Keratinocyte (primary cell): ENCODE measurements at regions not wholly inside any gene's neighbourhood (a gene's known extent, or its start where the extent isn't known, plus 50 kb on each side); places are given as distances from the start of the nearest gene placed in this dataset.

Experiments
- DNase-seq: peaks from one replicate; pipeline ENCODE4 v3.0.0-alpha.2; 2011; ENCODE audit warnings: low read depth, missing footprints, low spot score
- FAIRE-seq: peaks from 2 replicates; lab custom pipeline; 2011; peaks lifted over from hg19 to GRCh38; lab: Jason Lieb, UNC
- H2AFZ ChIP-seq: 2 replicates; pipeline ENCODE4 v1.6.0; 2012; ENCODE audit warnings: low read length, control low read depth, inconsistent platforms; ENCODE audit not compliant: control insufficient read depth
- H3K27ac ChIP-seq: 2 replicates; pipeline ENCODE4 v1.5.1; 2011; ENCODE audit warnings: low read length; ENCODE audit not compliant: control insufficient read depth, insufficient read depth
- H3K27me3 ChIP-seq: 3 replicates; pipeline ENCODE4 v1.6.0; 2011; ENCODE audit warnings: low read length; ENCODE audit not compliant: control insufficient read depth, insufficient read depth; ENCODE audit errors: extremely low read depth
- H3K36me3 ChIP-seq, 2 experiments: 2 replicates in 1 of 2; 3 replicates in 1 of 2; pipeline ENCODE4 v1.5.1; 2011; ENCODE audit warnings: low read length in 2 of 2, mild to moderate bottlenecking in 1 of 2; ENCODE audit not compliant: control insufficient read depth in 2 of 2, insufficient read depth in 2 of 2; ENCODE audit errors: extremely low read depth in 1 of 2
- H3K4me1 ChIP-seq: 3 replicates; pipeline ENCODE4 v1.5.1; 2011; ENCODE audit warnings: low read length; ENCODE audit not compliant: control insufficient read depth, insufficient read depth; ENCODE audit errors: extremely low read depth
- H3K4me2 ChIP-seq: 3 replicates; pipeline ENCODE4 v1.6.0; 2011; ENCODE audit warnings: low read depth, low read length; ENCODE audit not compliant: control insufficient read depth, insufficient read depth; ENCODE audit errors: extremely low read depth
- H3K4me3 ChIP-seq, 3 experiments: fragments of 200-600 bp in 1 of 3; sonication (generic) in 1 of 3; 2 replicates in 2 of 3; 3 replicates in 1 of 3; pipeline ENCODE4 v1.5.1; 2011 to 2016; ENCODE audit warnings: low read length in 3 of 3, mild to moderate bottlenecking in 3 of 3, control low read depth in 2 of 3, inconsistent platforms in 1 of 3, low read depth in 1 of 3, mixed read lengths in 1 of 3, mixed run types in 1 of 3, moderate library complexity in 1 of 3; ENCODE audit not compliant: control insufficient read depth in 2 of 3, insufficient read depth in 2 of 3; ENCODE audit errors: extremely low read depth in 1 of 3
- H3K79me2 ChIP-seq: 2 replicates; pipeline ENCODE4 v1.6.0; 2012; ENCODE audit warnings: low read length; ENCODE audit not compliant: control insufficient read depth, insufficient read depth
- H3K9ac ChIP-seq: 3 replicates; pipeline ENCODE4 v1.6.0; 2011; ENCODE audit warnings: low read length; ENCODE audit not compliant: control insufficient read depth, insufficient read depth; ENCODE audit errors: extremely low read depth
- H3K9me1 ChIP-seq: 3 replicates; pipeline ENCODE4 v1.6.0; 2011; ENCODE audit warnings: low read length; ENCODE audit not compliant: control insufficient read depth, insufficient read depth; ENCODE audit errors: extremely low read depth
- H3K9me3 ChIP-seq: 2 replicates; pipeline ENCODE4 v1.5.1; 2012; ENCODE audit warnings: low read depth, low read length; ENCODE audit not compliant: control insufficient read depth
- H4K20me1 ChIP-seq: 3 replicates; pipeline ENCODE4 v1.6.0; 2011; ENCODE audit warnings: low read length; ENCODE audit not compliant: control insufficient read depth, insufficient read depth; ENCODE audit errors: extremely low read depth
- EZH2 ChIP-seq: IDR thresholded peaks from one replicate; pipeline ENCODE4 v1.6.1; 2012; ENCODE audit warnings: inconsistent platforms, mild to moderate bottlenecking, low read length, moderate library complexity
- dilution Hi-C: fragments of 300-500 bp; cut with MboI; formaldehyde crosslinking; loops from one replicate; pipeline ENCODE4 v1.7.0; 2020; ENCODE audit warnings: low sequenced_read_pairs; ENCODE audit not compliant: extremely low pct_ligation_motif_present
- TF ChIP-seq, protein P1 (sequence below), 3 experiments: IDR thresholded peaks in 1 of 3; conservative IDR thresholded peaks in 1 of 3; optimal IDR thresholded peaks in 1 of 3; 2 replicates in 2 of 3; 3 replicates in 1 of 3; pipeline versions ENCODE3 to v1.5.1; 2011; ENCODE audit warnings: low read length in 3 of 3, mild to moderate bottlenecking in 3 of 3, moderate library complexity in 2 of 3, control low read depth in 1 of 3, inconsistent platforms in 1 of 3; ENCODE audit not compliant: insufficient read depth in 2 of 3; ENCODE audit errors: extremely low read depth in 1 of 3

GRCh38 chr1:111556325-111557037 is 53.0 kb upstream of the ADORA3 start:
- Histone ChIP-seq H3K9ac (no peak overlapping the region), H3K4me1 (peaks cover 20% of the 10 kb centered on the region), H4K20me1 (no peaks in the 10 kb centered on the region), H3K9me3 (no peaks in the 10 kb centered on the region), H3K27ac (no peak overlapping the region), H3K36me3 (no peaks in the 10 kb centered on the region), H3K27me3 (no peaks in the 10 kb centered on the region), H2AFZ (no peak overlapping the region), H3K4me2 (no peak overlapping the region), H3K9me1 (no peaks in the 10 kb centered on the region), H3K79me2 (no peaks in the 10 kb centered on the region), H3K4me3 (no peak overlapping the region)
- no peak for TF ChIP-seq EZH2
- TF ChIP-seq, protein P1, sequence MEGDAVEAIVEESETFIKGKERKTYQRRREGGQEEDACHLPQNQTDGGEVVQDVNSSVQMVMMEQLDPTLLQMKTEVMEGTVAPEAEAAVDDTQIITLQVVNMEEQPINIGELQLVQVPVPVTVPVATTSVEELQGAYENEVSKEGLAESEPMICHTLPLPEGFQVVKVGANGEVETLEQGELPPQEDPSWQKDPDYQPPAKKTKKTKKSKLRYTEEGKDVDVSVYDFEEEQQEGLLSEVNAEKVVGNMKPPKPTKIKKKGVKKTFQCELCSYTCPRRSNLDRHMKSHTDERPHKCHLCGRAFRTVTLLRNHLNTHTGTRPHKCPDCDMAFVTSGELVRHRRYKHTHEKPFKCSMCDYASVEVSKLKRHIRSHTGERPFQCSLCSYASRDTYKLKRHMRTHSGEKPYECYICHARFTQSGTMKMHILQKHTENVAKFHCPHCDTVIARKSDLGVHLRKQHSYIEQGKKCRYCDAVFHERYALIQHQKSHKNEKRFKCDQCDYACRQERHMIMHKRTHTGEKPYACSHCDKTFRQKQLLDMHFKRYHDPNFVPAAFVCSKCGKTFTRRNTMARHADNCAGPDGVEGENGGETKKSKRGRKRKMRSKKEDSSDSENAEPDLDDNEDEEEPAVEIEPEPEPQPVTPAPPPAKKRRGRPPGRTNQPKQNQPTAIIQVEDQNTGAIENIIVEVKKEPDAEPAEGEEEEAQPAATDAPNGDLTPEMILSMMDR (optimal IDR thresholded peaks at IDR 0.05 in 1 of 3, IDR thresholded peaks at IDR 0.05 in 1 of 3, conservative IDR thresholded peaks at IDR 0.05 in 1 of 3; ENCODE audit: extremely low read depth in 1 of 3, insufficient read depth in 2 of 3, low read length in 3 of 3): no peak
- DNase-seq: no peak
- dilution Hi-C loops: no loop called here
- FAIRE-seq: no peak

- dilution Hi-C loops: no loop called here
Observed at GRCh38 chr1:111559736-111560279, 56.4 kb upstream of the ADORA3 start.

More at GRCh38 chr1:111559736-111560279, 56.4 kb upstream of the ADORA3 start:
- Histone ChIP-seq H3K27me3 (no peaks in the 10 kb centered on the region), H3K9me3 (no peaks in the 10 kb centered on the region), H3K9me1 (no peaks in the 10 kb centered on the region), H3K36me3 (no peaks in the 10 kb centered on the region), H4K20me1 (no peaks in the 10 kb centered on the region), H3K4me2 (no peak overlapping the region), H3K27ac (no peak overlapping the region), H3K79me2 (no peaks in the 10 kb centered on the region), H3K9ac (no peak overlapping the region), H2AFZ (no peak overlapping the region), H3K4me3 (no peak overlapping the region), H3K4me1 (peaks cover 5% of the 10 kb centered on the region)
- DNase-seq (no peak), FAIRE-seq (no peak)
- TF ChIP-seq EZH2: no peak
- TF ChIP-seq, protein P1 (optimal IDR thresholded peaks at IDR 0.05 in 1 of 3, IDR thresholded peaks at IDR 0.05 in 1 of 3, conservative IDR thresholded peaks at IDR 0.05 in 1 of 3; ENCODE audit: extremely low read depth in 1 of 3, insufficient read depth in 2 of 3, low read length in 3 of 3): no peak
